ENCODE measurements at regions not wholly inside any gene's neighbourhood (a gene's known extent, or its start where the extent isn't known, plus 50 kb on each side); places are given as distances from the start of the nearest gene placed in this dataset.

DNA sequence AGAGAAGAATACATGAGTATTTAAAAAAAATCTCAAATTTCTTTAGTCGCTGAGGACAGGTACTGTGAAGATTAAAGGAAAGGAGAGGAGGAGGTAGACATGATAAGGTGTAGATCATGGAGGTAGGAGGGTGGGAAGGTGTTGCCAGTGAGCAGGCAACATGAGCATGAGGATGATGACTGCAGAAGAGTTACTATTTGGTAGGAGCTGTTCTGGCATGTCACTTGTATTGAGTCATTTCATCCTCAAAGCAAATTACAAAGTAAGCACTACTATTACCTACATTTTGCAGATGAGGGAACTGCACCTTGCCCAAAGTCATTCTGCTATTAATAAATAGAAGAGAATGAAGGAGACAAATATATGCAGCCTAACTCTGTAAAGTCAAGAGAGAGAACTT lies 435.8 kb upstream of the KLF12 start:
- no peak for TF ChIP-seq POLR2A (IDR thresholded peaks at IDR 0.05)
- TF ChIP-seq, protein P1, sequence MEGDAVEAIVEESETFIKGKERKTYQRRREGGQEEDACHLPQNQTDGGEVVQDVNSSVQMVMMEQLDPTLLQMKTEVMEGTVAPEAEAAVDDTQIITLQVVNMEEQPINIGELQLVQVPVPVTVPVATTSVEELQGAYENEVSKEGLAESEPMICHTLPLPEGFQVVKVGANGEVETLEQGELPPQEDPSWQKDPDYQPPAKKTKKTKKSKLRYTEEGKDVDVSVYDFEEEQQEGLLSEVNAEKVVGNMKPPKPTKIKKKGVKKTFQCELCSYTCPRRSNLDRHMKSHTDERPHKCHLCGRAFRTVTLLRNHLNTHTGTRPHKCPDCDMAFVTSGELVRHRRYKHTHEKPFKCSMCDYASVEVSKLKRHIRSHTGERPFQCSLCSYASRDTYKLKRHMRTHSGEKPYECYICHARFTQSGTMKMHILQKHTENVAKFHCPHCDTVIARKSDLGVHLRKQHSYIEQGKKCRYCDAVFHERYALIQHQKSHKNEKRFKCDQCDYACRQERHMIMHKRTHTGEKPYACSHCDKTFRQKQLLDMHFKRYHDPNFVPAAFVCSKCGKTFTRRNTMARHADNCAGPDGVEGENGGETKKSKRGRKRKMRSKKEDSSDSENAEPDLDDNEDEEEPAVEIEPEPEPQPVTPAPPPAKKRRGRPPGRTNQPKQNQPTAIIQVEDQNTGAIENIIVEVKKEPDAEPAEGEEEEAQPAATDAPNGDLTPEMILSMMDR (IDR thresholded peaks at IDR 0.05), result no peak
- no peak for TF ChIP-seq POLR2AphosphoS5 (IDR thresholded peaks at IDR 0.05)
